Uterus (tissue), 2 donors: ENCODE measurements at regions not wholly inside any gene's neighbourhood (a gene's known extent, or its start where the extent isn't known, plus 50 kb on each side); places are given as distances from the start of the nearest gene placed in this dataset.

Experiments used
- CTCF ChIP-seq, 4 experiments: fragments of 200-600 bp in 2 of 4; fragments of 450-650 bp in 2 of 4; sonication (generic) in 2 of 4; IDR thresholded peaks; one replicate each; pipeline ENCODE4 v1.5.1; 2016 to 2019; ENCODE audit warnings: antibody characterized with exemption in 4 of 4, mild to moderate bottlenecking in 2 of 4, moderate library complexity in 1 of 4
- POLR2A ChIP-seq, 2 donors: fragments of 450-650 bp; IDR thresholded peaks; one replicate each; pipeline ENCODE4 v1.6.1; 2016; ENCODE audit warnings: antibody characterized with exemption in 2 of 2, mild to moderate bottlenecking in 1 of 2, moderate library complexity in 1 of 2

- TF ChIP-seq CTCF (IDR thresholded peaks at IDR 0.05): no peak
- no peak for TF ChIP-seq POLR2A (IDR thresholded peaks at IDR 0.05)
Measured at GRCh38 chr12:92596383-92596782, 106.4 kb upstream of the PLEKHG7 start.
